ENCODE measurements at regions not wholly inside any gene's neighbourhood (a gene's known extent, or its start where the extent isn't known, plus 50 kb on each side); places are given as distances from the start of the nearest gene placed in this dataset.

DNA sequence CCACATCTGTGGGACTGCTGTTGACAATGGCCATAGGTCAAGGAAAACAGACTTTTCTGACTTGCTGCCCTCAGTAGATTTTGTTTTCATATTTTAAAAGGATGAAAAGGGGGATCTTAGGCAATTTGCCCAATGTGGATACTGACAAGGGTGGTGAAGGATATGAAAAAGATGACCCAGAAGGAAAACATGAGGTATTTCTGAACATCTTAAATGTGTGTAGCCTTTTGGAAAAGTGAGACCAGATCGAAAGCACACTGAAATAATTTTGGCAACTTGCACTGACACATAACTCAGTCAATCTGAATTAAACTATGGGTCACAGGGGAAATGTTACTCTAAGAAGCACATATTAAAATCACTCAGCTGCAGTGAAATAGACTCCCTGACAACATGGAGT lies 1793.0 kb upstream of the ACO1 start:
- intact Hi-C loops (cut with micrococcal nuclease; ENCODE audit: unreplicated experiment) = no loop called here
- no peaks in the 10 kb centered on the region for H3K9me3 Mint-ChIP-seq (ENCODE audit: unreplicated experiment)
- DNase-seq = no peak
- no peaks in the 10 kb centered on the region for H3K4me1 Mint-ChIP-seq (ENCODE audit: low read depth, unreplicated experiment)
- H3K27ac Mint-ChIP-seq (ENCODE audit: unreplicated experiment) = no peak overlapping the region
- no peaks in the 10 kb centered on the region for H3K36me3 Mint-ChIP-seq (ENCODE audit: insufficient read depth, unreplicated experiment)
- Histone ChIP-seq H3K9me3 (no peaks in the 10 kb centered on the region), H3K4me1 (no peaks in the 10 kb centered on the region), H3K36me3 (ENCODE audit: control insufficient read depth, insufficient read depth, low read length) (no peaks in the 10 kb centered on the region), H3K27me3 (replicated peaks; ENCODE audit: control insufficient read depth, insufficient read depth, low read length) (no peaks in the 10 kb centered on the region), H3K4me3 (ENCODE audit: low read depth, low read length) (no peak overlapping the region)
- no peaks in the 10 kb centered on the region for H3K27me3 Mint-ChIP-seq (ENCODE audit: insufficient read depth, unreplicated experiment)
- BruUV-seq (replicated peaks) = no TSS peak
- TF ChIP-seq, protein P1, sequence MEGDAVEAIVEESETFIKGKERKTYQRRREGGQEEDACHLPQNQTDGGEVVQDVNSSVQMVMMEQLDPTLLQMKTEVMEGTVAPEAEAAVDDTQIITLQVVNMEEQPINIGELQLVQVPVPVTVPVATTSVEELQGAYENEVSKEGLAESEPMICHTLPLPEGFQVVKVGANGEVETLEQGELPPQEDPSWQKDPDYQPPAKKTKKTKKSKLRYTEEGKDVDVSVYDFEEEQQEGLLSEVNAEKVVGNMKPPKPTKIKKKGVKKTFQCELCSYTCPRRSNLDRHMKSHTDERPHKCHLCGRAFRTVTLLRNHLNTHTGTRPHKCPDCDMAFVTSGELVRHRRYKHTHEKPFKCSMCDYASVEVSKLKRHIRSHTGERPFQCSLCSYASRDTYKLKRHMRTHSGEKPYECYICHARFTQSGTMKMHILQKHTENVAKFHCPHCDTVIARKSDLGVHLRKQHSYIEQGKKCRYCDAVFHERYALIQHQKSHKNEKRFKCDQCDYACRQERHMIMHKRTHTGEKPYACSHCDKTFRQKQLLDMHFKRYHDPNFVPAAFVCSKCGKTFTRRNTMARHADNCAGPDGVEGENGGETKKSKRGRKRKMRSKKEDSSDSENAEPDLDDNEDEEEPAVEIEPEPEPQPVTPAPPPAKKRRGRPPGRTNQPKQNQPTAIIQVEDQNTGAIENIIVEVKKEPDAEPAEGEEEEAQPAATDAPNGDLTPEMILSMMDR (IDR thresholded peaks at IDR 0.05; ENCODE audit: insufficient read depth in 1 of 2, low read depth in 1 of 2, low read length in 1 of 2, severe bottlenecking in 1 of 2, unreplicated experiment in 1 of 2) = no peak
- H3K4me3 Mint-ChIP-seq (ENCODE audit: unreplicated experiment) = no peak overlapping the region
- POLR2A ChIA-PET = no interaction called here
- CTCF ChIA-PET = no interaction called here

DNA sequence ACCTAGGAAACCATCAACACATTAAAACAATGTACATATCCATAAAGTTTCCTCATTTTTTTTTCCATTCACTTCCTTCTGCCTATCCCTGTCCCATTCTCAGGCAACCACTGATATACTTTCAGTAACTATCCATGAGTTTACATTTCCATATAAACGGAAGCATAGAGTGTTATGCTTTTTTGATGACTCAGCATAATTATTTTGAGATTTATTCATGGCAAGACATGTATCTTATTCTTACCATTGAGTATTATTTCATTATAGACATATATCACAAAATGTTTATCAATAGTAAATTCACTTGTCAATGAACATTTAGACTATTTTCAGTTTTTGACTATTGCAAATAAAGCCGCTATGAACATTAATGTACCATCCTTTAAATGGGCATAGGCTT lies 1786.8 kb upstream of the ACO1 start:
- Histone ChIP-seq H3K9me3 (no peaks in the 10 kb centered on the region; the same call in 1 of the 2 replicates), H3K27me3 (replicated peaks; ENCODE audit: control insufficient read depth, insufficient read depth, low read length) (no peaks in the 10 kb centered on the region), H3K4me3 (ENCODE audit: low read depth, low read length) (no peak overlapping the region), H3K36me3 (ENCODE audit: control insufficient read depth, insufficient read depth, low read length) (no peaks in the 10 kb centered on the region), H3K4me1 (no peaks in the 10 kb centered on the region)
- no peaks in the 10 kb centered on the region for H3K4me1 Mint-ChIP-seq (ENCODE audit: low read depth, unreplicated experiment)
- no peaks in the 10 kb centered on the region for H3K36me3 Mint-ChIP-seq (ENCODE audit: insufficient read depth, unreplicated experiment)
- no peaks in the 10 kb centered on the region for H3K27me3 Mint-ChIP-seq (ENCODE audit: insufficient read depth, unreplicated experiment)
- H3K4me3 Mint-ChIP-seq (ENCODE audit: unreplicated experiment) = no peak overlapping the region
- ChIA-PET CTCF (no interaction called here), POLR2A (no interaction called here)
- no peaks in the 10 kb centered on the region for H3K9me3 Mint-ChIP-seq (ENCODE audit: unreplicated experiment)
- BruUV-seq (replicated peaks) = no TSS peak
- DNase-seq = no peak
- H3K27ac Mint-ChIP-seq (ENCODE audit: unreplicated experiment) = no peak overlapping the region
- TF ChIP-seq, protein P1 (IDR thresholded peaks at IDR 0.05; ENCODE audit: insufficient read depth in 1 of 2, low read depth in 1 of 2, low read length in 1 of 2, severe bottlenecking in 1 of 2, unreplicated experiment in 1 of 2) = no peak
- intact Hi-C loops (cut with micrococcal nuclease; ENCODE audit: unreplicated experiment) = no loop called here

DNA sequence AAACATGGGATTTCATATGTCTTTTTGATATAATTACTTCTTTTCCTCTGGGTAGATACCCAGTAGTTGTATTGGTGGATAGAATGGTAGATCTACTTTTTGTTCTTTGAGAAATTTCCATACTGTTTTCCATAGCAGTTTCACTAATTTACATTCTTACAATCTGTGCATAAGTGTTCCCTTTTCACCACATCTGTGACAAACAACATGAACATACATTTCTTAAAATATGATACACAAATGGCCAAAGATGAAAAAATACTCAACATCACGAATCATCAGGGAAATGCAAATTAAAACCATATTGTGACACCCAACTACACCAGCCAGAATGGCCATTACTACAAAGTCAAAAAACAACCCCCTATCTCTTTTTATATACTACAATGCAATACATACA lies 1778.5 kb upstream of the ACO1 start:
- no peak overlapping the region for H3K27ac Mint-ChIP-seq (ENCODE audit: unreplicated experiment)
- POLR2A ChIA-PET = no interaction called here
- no peaks in the 10 kb centered on the region for H3K4me1 ChIP-seq
- H3K27me3 ChIP-seq (replicated peaks; ENCODE audit: control insufficient read depth, insufficient read depth, low read length) = no peaks in the 10 kb centered on the region
- no peak overlapping the region for H3K4me3 Mint-ChIP-seq (ENCODE audit: unreplicated experiment)
- TF ChIP-seq, protein P1 (IDR thresholded peaks at IDR 0.05; ENCODE audit: insufficient read depth in 1 of 2, low read depth in 1 of 2, low read length in 1 of 2, severe bottlenecking in 1 of 2, unreplicated experiment in 1 of 2) = no peak
- CTCF ChIA-PET = no interaction called here
- H3K36me3 ChIP-seq (ENCODE audit: control insufficient read depth, insufficient read depth, low read length) = no peaks in the 10 kb centered on the region
- no peaks in the 10 kb centered on the region for H3K4me1 Mint-ChIP-seq (ENCODE audit: low read depth, unreplicated experiment)
- no peak for DNase-seq
- H3K27me3 Mint-ChIP-seq (ENCODE audit: insufficient read depth, unreplicated experiment) = no peaks in the 10 kb centered on the region
- no peak overlapping the region for H3K4me3 ChIP-seq (ENCODE audit: low read depth, low read length)
- no peaks in the 10 kb centered on the region; the same call in 1 of the 2 replicates for H3K9me3 ChIP-seq
- no peaks in the 10 kb centered on the region for H3K36me3 Mint-ChIP-seq (ENCODE audit: insufficient read depth, unreplicated experiment)
- intact Hi-C loops (cut with micrococcal nuclease; ENCODE audit: unreplicated experiment) = no loop called here
- no TSS peak for BruUV-seq (replicated peaks)
- H3K9me3 Mint-ChIP-seq (ENCODE audit: unreplicated experiment) = no peaks in the 10 kb centered on the region
